ENCODE measurements at regions not wholly inside any gene's neighbourhood (a gene's known extent, or its start where the extent isn't known, plus 50 kb on each side); places are given as distances from the start of the nearest gene placed in this dataset.

GRCh38 chr5:110070836-110071235 is 381.1 kb downstream of the MAN2A1 start:
- Histone ChIP-seq H3K27ac (ENCODE audit: low read depth, low read length, poor library complexity, severe bottlenecking) (no peak overlapping the region), H3K9me2 (ENCODE audit: low read depth, low read length) (no peaks in the 10 kb centered on the region), H2AFZ (ENCODE audit: low read length) (no peak overlapping the region), H3K4me3 (ENCODE audit: low read depth, low read length, poor library complexity, severe bottlenecking) (no peak overlapping the region), H3K9me3 (ENCODE audit: low read length) (peaks cover 2% of the 10 kb centered on the region; the same call in 1 of the 2 replicates), H3F3A (ENCODE audit: insufficient read depth, low read length) (no peaks in the 10 kb centered on the region), H3K27me3 (ENCODE audit: insufficient read depth, low read length) (no peaks in the 10 kb centered on the region), H3K79me2 (ENCODE audit: insufficient read depth, low read length) (no peaks in the 10 kb centered on the region), H4K20me1 (ENCODE audit: insufficient read depth, low read length) (no peaks in the 10 kb centered on the region), H3K9ac (ENCODE audit: low read length) (no peak overlapping the region), H3K36me3 (ENCODE audit: insufficient read depth, low read length) (no peaks in the 10 kb centered on the region; the same call in 1 of the 2 replicates), H3K4me2 (ENCODE audit: low read length) (no peak overlapping the region), H3K4me1 (ENCODE audit: insufficient read depth, low read length, severe bottlenecking) (no peaks in the 10 kb centered on the region)
- TF ChIP-seq CTCF (IDR thresholded peaks at IDR 0.05; ENCODE audit: low read length) (no peak), EZH2 (IDR thresholded peaks at IDR 0.05; ENCODE audit: borderline replicate concordance, low read length) (no peak)

- Histone ChIP-seq H3K9ac (ENCODE audit: low read length) (no peak overlapping the region), H3K4me1 (ENCODE audit: insufficient read depth, low read length, severe bottlenecking) (no peaks in the 10 kb centered on the region), H3K27ac (ENCODE audit: low read depth, low read length, poor library complexity, severe bottlenecking) (no peak overlapping the region), H3K27me3 (ENCODE audit: insufficient read depth, low read length) (no peaks in the 10 kb centered on the region), H3K4me2 (ENCODE audit: low read length) (no peak overlapping the region), H3K79me2 (ENCODE audit: insufficient read depth, low read length) (no peaks in the 10 kb centered on the region), H3K9me2 (ENCODE audit: low read depth, low read length) (no peaks in the 10 kb centered on the region), H2AFZ (ENCODE audit: low read length) (no peak overlapping the region), H3K36me3 (ENCODE audit: insufficient read depth, low read length) (no peaks in the 10 kb centered on the region; the same call in 1 of the 2 replicates), H3K9me3 (ENCODE audit: low read length) (peaks cover 2% of the 10 kb centered on the region; the same call in 1 of the 2 replicates), H3F3A (ENCODE audit: insufficient read depth, low read length) (no peaks in the 10 kb centered on the region), H3K4me3 (ENCODE audit: low read depth, low read length, poor library complexity, severe bottlenecking) (no peak overlapping the region), H4K20me1 (ENCODE audit: insufficient read depth, low read length) (no peaks in the 10 kb centered on the region)
- TF ChIP-seq EZH2 (IDR thresholded peaks at IDR 0.05; ENCODE audit: borderline replicate concordance, low read length) (no peak), CTCF (IDR thresholded peaks at IDR 0.05; ENCODE audit: low read length) (no peak)
These were observed 382.9 kb downstream of the MAN2A1 start for GRCh38 chr5:110072651-110073050.

GRCh38 chr5:110073534-110073933 is 383.8 kb downstream of the MAN2A1 start:
- Histone ChIP-seq H3K4me1 (ENCODE audit: insufficient read depth, low read length, severe bottlenecking) (no peaks in the 10 kb centered on the region), H3K27me3 (ENCODE audit: insufficient read depth, low read length) (no peaks in the 10 kb centered on the region), H3K36me3 (ENCODE audit: insufficient read depth, low read length) (no peaks in the 10 kb centered on the region; the same call in 1 of the 2 replicates), H3K79me2 (ENCODE audit: insufficient read depth, low read length) (no peaks in the 10 kb centered on the region), H3F3A (ENCODE audit: insufficient read depth, low read length) (no peaks in the 10 kb centered on the region), H3K9ac (ENCODE audit: low read length) (no peak overlapping the region), H4K20me1 (ENCODE audit: insufficient read depth, low read length) (no peaks in the 10 kb centered on the region), H3K4me3 (ENCODE audit: low read depth, low read length, poor library complexity, severe bottlenecking) (no peak overlapping the region), H3K9me2 (ENCODE audit: low read depth, low read length) (no peaks in the 10 kb centered on the region), H3K27ac (ENCODE audit: low read depth, low read length, poor library complexity, severe bottlenecking) (no peak overlapping the region), H2AFZ (ENCODE audit: low read length) (no peak overlapping the region), H3K9me3 (ENCODE audit: low read length) (peaks cover 2% of the 10 kb centered on the region; the same call in 1 of the 2 replicates), H3K4me2 (ENCODE audit: low read length) (no peak overlapping the region)
- TF ChIP-seq EZH2 (IDR thresholded peaks at IDR 0.05; ENCODE audit: borderline replicate concordance, low read length) (no peak), CTCF (IDR thresholded peaks at IDR 0.05; ENCODE audit: low read length) (no peak)

Data from OCI-LY1 (cell line).